HG03469 (cell line): ENCODE measurements at regions not wholly inside any gene's neighbourhood (a gene's known extent, or its start where the extent isn't known, plus 50 kb on each side); places are given as distances from the start of the nearest gene placed in this dataset.
"Not testable (repeated sequence)": the region's sequence is repeated elsewhere in the genome, so short reads cannot be mapped to it uniquely, and the experiment has no call there.

Experiments used
- ATAC-seq: cut with Tn5 transposase; IDR thresholded peaks from one replicate; pipeline ENCODE4 v1.9.1; 2021; ENCODE audit warnings: mild to moderate bottlenecking, moderate library complexity, moderate number of reproducible peaks; ENCODE audit not compliant: unreplicated experiment

DNA sequence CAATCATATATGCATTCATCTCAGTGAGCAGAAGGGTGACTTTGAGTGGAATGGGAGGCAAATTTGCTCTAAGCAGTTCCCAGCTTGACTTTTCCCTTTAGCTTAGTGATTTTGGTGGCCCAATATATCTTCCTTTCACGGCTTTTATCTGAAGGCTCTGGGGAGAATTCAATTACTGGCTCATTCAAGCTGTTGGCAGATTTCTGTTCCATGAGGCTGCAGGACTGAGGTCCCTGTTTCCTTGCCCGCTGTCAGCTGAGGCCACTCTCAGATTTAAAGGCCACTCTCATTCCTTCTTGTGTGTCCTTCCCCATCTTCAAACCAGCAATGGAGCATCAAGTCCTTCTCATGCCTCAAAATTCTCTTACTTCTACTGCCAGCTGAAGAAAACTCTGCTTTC, 170.4 kb upstream of the ATP10A start:
- ATAC-seq, result no peak

DNA sequence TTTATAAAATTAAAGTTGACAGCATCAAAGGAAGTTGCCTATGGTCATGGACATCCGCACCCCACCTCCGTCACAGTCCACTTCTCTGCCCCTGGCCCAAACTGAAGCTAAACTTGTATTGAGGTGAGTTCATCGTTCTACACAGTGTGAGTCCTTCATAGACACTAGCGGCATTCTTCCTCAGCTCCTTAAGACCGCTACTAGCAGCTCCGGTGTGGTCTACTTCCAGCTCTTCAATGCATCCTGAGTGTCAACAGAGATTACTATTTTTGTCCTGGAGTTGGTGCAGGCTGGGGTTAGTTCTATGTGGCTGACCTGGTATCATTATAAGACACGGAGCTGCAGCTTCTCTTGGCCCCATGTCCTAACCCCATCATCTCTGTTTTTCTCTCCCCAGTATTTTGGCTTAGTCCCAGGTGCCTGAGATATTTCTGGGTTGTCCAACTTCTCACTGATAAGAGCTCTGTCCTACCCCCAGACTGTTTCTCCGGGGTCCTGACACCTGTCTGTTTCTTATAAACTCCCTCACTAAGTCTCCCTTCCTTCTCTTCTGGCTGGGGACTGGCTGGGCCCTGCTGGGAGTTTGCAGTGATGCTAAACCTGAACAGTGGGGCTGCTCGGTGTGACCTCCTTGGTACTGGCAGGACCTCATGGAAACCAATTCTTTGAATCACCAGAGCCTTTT, 169.2 kb upstream of the ATP10A start:
- no peak for ATAC-seq

DNA sequence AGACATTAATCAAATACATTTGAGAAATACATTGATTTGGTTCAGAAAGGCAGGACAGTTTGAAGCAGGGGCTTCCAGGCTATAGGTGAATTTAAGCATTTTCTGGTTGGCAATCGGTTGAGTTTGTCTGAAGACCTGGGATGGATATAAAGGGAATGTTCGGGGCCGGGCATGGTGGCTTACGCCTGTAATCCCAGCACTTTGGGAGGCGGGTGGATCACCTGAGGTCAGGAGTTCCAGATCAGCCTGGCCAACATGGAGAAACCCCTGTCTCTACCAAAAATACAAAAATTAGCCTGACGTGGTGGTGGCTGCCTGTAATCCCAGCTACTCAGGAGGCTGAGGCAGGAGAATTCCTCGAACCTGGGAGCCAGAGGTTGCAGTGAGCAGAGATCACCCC, 166.5 kb upstream of the ATP10A start:
- not testable (repeated sequence) for ATAC-seq

DNA sequence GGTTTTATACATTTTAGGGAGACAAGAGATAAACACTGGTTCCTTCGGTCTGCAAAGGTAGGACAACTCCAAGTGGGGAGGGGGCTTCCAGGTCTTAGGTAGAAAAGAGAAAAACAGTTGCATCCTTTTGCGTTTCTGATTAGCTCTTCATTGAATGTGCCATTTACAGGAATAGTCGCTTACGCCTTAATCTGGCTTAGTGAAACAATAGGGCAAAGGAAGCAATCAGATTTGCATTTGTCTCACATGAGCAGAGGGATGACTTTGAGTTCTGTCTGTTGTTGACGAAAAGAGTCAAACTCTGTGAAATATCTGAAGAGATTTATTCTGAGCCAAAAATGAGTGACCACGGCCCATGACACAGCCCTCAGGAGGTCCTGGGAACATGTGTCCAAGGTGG, 166.0 kb upstream of the ATP10A start:
- ATAC-seq, result no peak

DNA sequence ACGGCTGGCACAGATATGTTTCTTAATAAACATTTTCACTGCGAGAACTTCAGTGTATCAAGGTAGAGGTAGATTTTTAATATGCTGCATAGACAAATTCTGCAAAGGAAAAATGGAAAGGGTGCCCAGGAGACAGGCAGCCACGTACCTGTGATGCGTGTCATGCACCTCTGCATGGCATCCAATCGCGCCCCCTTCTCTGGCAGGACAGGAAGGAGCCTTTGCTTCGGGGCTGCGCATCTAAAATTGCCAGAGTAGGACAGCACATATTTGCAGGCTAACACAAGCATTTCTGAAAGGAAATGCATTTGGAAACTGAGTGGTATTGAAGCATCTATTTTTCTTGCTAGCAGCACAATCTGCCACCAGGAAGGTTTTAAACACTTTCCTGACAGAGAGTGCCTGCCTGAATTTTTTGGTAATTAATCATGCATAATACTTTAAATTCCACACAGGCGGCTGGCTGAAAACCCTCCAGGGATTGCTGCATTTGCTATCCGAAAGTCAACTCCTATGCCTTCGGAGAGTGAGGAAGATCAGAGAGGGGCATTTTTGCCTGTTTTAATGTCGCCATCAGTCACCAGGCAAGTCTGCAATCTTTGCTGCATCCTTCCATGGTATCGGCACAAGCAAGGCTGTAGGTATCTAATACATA, 165.1 kb upstream of the ATP10A start:
- ATAC-seq, result no peak

DNA sequence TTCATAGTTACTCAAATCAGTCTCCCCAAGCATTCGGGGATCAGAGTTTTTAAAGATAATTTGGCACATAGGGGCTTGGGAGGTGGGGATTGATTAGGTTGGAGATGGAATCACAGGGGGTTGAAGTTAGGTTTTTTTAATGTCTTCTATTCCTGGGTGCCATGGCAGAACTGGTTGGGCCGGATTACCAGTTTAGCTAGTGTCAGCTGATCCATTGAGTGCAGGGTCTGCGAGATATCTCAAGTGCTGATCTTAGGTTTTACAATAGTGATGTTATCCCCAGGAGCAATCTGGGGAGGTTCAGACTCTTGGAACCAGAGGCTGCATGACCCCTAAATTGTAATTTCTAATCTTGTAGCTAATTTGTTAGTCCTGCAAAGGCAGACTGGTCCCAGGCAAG, 163.5 kb upstream of the ATP10A start:
- not testable (repeated sequence) for ATAC-seq

DNA sequence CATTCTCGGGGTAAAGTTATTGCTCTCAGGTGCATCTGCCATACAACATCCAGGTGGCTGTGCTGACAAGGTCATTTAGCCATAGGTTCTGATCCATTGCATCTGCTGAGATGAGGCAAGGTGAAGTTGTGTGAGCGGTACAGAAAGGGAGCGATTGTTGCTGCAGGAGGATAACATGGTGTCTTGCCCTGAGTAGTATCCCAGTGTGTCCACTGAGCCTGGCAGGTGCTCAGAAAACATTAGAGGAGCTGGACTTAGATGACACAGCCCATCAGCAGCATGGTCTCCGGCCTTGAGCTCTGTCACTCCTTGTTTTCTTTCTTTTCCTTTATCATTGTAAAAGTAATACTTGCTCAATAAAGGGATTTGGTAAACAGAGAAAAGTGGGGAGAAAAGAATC, 161.1 kb upstream of the ATP10A start:
- ATAC-seq, result no peak

DNA sequence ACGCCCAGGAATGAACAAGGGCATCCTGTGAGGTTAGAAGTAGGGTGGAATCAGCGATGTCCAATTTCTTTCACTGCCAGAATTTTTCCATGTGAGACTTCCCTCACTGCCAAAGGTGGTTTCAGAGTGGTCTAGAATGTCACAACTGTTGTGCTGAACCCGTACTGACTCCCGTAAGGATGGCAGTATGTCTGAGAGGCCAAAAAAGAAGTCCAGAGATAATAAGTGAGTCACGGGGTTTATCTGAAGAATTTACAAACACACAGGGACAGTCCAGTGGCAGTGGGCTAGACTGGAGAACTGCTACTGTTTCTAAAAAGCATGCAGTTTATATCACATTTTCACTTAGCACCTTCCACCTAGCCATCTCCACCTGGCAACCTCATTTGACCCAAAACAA, 160.6 kb upstream of the ATP10A start:
- ATAC-seq, result no peak

DNA sequence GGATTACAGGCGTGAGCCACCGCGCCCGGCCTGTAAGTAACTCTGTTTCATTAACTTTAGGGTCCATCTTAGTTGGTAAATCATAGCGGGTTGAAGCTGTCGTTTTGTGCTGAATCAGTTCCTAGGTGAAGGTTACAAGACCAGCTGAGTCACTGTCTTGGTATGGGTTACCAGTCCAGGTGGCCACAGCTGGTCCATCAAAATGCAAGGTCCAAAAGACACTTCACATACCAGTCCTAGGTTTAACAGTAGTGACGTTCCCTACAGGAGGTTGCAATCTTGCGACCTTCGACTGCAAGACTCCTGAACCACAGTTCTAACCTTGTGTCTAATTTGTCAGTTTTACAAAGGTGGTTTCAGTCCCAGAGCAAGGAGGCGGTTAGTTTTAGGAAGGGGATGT, 160.1 kb upstream of the ATP10A start:
- ATAC-seq, result no peak

DNA sequence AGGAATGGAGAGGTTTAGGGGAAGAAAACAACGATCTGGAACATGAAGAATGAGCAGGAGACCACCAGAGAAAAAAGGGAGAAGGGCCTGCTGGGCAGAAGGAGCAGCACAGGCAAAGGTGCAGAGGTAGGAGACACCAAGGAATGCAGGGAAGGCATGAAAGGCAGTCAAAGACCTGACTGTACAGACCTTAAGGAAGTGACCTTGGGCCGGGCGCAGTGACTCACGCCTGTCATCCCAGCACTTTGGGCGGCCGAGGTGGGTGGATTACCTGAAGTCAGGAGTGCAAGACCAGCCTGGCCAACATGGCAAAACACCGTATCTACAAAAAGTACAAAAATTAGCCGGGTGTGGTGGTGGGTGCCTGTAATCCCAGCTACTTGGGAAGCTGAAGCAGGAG, 157.7 kb upstream of the ATP10A start:
- ATAC-seq, result no peak

DNA sequence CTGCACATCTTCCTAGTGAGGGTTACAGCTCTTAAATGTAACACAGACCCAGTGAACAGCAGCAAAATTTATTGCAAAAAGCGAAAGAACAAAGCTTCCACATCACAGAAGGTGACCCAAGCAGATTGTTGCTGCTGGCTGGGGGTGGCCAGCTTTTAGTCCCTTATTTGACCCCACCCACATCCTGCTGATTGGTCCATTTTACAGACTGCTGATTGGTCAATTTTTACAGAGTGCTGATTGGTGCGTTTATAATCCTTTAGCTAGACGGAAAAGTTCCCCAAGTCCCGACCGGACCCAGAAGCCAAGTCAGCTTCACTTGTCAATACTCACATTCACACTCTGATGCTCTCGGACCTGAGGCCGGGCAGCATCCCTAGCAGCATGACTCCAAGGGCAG, 154.5 kb upstream of the ATP10A start:
- no peak for ATAC-seq

DNA sequence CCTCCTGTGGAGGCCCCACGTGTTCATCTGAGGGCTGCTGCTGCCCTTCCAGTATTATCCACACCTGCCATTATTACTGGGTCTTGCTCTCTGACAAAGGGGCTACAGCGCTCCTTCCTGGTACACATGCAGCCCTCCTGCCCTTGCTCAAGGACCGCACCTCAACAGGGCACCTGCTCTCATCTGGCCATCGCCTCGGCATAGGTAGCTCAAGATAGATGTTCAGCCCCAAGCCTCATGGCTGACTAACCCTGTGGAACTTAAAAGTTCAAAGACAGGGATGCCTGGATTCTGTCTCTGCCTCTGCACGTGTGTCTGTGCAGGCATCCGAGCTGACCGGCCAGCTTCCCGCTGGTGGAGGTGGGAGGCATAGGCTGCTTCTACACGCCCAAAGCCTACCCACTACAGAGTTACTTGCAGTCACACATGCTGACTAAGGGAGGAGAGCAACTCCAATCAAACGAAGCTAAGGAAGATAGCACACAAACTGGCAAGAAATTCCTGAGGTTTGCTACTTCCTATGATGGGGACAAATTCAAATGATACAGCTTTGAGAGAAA, 152.5 kb upstream of the ATP10A start:
- ATAC-seq, result no peak

DNA sequence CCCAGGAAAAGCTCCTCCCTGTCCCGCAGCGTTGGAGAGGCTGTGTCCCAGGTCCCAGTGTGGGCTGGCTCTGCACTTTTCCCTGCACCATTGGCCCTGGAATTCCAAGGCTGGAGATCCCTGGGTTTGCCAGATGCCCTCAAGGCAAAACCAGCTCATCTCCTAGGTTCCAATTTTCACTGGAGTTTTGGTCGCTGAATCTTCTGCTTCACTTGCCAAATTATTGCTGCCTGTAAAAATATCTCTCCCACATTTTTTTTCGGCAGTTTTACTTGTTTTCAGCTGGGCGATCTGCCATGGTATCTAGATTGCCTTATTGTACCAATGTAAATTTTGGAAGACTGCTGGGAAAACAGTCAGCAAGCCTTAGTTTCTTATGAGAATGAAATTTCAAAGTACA, 150.9 kb upstream of the ATP10A start:
- no peak for ATAC-seq

DNA sequence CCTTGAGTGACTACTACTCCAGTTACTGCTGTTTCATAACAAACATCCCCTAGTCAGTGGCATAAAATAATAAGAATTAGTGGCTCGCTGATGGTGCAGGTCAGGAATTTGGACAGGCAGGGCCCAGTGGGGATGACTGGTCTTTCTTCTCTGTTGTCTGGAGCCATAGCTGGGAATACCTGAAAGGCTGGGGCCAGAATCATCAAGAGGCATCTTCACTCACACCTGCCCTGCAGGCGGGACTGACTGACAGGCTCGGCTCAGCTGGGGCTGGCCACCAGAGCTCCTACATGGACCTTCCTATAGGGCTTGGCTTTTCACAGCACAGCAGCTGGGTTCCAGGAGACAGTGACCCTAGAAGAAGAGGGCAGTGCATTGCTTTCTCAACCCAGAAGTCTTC, 148.8 kb upstream of the ATP10A start:
- no peak for ATAC-seq

DNA sequence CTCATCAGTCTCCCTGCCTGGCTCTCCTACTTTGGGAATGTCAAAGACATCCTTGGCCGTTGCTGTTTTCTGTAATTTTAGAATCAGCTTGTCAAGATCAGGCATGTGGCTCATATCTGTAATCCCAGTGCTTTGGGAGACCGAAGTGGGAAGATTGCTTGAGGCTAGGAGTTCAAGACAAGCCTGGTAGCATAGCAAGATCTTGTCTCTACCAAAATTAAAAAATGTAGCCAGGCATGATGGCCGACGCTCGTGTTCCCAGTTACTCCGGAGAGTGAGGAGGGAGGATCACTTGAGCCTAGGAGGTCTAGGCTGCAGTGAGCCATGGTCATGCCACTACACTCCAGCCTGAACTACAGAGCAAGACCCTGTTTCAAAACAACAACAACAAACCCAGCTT, 144.0 kb upstream of the ATP10A start:
- ATAC-seq, result no peak

DNA sequence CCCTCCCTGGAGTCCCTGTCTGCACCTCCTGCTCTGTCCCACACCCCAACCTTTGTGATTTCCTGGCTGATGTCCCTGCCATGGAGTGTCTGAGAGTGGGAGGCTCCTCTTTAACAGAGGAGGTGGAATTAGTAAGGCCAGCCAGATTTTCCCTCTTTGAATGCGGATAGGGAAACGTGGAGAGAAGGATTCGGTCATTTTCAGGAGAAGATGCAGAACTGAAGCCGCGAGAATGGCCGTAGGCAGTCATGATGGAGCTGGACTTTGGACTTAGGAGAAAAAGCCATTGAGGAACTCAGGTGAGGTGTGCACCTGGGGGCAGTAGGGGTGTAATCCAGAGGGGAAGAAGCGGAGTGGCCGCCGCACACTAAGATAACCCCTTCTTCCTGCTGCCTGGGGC, 138.1 kb upstream of the ATP10A start:
- ATAC-seq, result no peak

DNA sequence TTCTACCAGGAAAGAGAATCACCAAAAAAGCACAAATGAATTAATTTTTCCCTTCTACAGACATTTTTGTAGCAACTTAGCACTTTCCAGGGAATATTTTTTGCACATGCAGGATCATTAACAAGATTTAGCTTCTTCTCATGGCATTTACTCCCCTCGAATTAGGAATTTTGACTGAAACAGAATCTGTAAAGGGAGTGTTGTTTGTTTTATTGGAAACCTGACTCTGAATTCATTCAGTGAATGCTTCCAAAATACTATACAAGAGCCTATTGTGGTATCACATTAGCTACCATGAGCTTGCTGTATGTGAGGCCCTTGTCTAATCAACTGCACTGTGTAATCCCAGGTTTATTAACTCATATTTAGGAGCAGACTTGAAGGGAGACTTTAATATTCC, 130.4 kb upstream of the ATP10A start:
- ATAC-seq, result no peak

DNA sequence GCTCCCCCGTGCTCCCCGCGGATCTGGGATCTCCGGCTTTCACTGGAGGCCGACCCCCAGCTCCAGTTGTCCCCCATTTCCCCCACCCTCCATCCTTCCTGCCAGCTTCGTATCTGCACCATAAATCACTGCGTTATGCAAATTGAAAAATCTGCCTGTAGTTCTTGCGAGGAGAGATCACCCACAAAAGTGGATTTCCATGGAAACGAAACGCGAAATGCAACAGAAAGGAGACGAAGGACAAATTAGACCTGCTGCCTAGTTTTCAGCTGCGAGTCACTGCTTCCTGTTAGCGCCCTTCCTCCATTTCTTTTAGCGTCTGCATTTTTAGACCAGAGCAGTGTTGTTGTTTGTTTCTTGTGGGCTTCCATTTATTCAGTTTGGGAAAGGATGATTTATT, 127.1 kb upstream of the ATP10A start:
- no peak for ATAC-seq

DNA sequence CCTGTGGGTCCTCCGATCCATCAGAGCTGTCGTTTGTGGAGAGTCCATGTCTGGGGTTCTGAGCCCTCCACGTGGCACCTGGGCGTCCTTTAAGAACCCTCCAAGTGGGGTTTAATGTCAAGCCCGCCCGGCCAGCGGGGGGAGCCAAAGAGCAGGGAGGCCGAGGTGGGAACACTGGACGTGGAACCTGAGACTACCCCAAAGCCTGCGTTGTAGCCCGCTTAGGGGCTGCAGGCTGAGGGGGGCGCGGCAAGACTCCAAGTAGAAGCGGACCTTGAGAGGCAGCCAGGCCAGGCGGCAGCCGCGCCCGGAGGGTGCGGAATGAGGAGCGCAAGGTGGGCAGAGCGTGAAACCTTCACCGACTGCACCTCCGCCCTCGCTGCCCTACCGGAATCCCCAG, 126.2 kb upstream of the ATP10A start:
- no peak for ATAC-seq

DNA sequence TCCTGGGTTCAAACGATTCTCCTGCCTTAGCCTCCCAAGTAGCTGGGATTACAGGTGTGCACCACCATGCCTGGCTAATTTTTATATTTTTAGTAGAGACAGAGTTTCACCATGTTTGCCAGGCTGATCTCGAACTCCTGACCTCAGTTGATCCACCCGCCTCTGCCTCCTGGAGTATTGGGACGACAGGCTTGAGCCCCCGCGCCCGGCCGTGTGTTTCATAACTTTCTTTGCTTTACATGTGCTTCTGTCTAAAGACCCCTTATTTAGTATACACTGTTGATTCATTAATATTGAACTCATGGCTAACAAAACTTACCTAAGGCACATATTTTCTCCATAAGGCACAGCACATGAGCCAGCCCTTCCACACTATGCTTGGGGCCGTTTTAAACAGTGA, 125.6 kb upstream of the ATP10A start:
- ATAC-seq, result not testable (repeated sequence)

DNA sequence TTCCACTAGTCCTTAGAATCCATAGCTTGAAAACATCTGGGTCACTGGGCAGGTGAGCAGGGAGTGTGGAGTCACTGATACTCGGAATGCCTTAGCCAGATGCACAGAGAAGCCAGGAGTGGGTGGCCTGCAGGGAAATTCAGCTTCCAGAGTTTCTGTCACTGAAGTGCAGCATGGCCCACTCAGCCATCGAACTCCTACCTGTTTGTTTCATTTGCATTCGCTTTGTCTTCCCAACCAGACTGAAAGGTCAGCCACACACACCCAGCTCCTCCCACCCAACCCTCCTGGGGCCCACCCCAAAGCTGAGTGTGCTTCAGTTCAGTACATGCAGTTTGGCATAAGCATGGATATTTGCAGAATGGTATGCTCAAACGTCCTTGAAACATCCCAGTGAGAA, 124.5 kb upstream of the ATP10A start:
- no peak for ATAC-seq

DNA sequence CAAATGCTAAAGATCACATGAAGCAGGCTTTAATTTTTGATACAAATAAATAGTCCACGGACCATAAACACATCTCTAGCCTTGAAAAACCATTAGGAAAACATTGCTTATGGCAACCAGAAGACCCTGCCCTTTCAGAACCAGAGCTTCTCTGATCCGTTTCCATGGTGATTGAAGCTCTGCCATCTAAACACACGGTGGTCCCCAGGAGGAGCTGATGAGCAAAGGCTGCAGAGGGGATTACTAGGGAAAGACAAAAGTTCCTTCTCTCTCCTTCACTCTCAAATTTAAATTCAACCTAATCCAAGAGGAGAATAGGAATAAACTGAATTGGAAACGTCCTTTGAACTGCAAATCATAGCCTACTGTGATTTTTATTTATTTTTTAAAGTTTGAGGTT, 122.0 kb upstream of the ATP10A start:
- no peak for ATAC-seq

DNA sequence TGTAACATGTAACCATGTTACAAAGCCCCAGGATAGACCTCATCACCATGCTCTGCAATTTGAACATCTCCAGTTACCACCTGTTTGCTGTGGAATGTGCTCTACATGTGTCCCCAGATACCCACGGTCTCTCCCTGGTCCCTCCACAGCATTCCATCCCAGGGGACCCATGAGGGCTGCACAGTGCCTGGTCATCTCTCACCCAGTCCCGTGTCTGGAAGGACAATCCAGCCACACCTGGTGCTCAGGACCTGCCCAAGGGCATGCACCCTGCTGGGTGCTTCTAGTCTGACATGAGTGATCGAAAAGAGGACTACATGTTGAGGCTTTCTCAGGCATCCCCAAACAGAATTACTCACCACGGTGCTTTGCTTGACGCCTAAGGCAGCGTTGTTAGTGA, 119.6 kb upstream of the ATP10A start:
- ATAC-seq, result no peak
